ENCODE measurements at regions not wholly inside any gene's neighbourhood (a gene's known extent, or its start where the extent isn't known, plus 50 kb on each side); places are given as distances from the start of the nearest gene placed in this dataset.
A peak's percentile ranks its signal among the peaks of the same experiment; 100 is the strongest.
"Not testable (repeated sequence)": the region's sequence is repeated elsewhere in the genome, so short reads cannot be mapped to it uniquely, and the experiment has no call there.

DNA sequence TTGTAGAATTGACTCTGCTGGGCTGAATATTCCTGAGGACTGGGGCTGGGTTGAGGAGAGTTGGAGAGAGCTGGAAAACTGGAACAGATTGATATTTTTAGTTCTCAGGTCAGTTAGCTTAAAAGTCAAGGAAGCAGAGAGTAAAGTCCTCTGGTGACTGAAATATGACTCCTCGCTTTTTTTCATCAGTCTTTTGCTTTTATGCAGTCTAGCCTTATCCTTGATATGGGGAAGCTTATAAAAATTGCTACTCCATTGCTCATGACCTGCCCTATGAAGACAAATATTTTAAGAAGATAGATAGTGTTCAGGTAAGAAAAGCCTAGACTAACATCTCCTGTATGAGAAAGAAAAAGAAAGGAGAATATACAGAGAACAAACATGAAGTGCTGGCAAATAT is 152.7 kb downstream of the C4orf33 start:
- FAIRE-seq, result no peak

DNA sequence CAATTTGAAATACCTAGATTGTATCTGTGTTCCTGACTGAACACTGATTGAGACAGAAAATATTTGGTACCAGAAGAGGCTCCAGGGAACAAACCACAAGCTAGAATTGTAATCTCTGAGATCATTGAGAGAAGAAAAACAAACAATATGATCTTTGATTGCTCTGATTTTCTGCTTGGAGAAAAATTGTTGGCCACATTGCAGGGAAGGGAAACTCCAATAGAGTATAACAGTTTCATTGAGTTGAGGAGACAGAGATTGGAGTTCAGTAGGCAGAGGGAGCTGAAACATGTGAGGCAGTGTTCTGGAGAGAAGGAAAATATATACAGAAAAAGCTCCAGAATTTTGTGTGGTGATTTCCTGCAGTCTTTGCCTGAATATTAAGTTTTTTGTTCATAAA is 158.2 kb downstream of the C4orf33 start:
- DNase-seq (ENCODE audit: low spot score in 2 of 2) (no peak), FAIRE-seq (no peak)

More for the DNA sequence above, 152.7 kb downstream of the C4orf33 start:
- DNase-seq (ENCODE audit: low spot score in 2 of 2), result no peak

DNA sequence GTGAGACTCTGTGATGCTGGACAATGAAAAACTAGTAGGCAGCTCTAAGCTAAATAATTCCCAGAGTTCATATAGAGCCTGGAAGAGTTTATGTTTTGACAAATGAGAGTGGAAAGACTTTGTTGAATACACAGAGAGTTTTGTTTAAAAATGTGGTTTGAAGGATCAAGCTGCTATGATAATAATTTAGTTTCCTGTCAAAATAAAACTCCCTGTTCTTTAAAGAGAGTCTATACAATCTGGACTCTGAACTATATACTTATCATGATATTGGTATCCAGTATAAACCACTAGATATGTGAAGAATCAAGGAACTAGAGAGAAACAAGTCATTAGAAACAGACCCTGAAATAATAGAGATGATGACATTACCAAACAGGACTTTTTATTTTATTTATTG is 158.6 kb downstream of the C4orf33 start:
- no peak for DNase-seq (ENCODE audit: low spot score in 2 of 2)

DNA sequence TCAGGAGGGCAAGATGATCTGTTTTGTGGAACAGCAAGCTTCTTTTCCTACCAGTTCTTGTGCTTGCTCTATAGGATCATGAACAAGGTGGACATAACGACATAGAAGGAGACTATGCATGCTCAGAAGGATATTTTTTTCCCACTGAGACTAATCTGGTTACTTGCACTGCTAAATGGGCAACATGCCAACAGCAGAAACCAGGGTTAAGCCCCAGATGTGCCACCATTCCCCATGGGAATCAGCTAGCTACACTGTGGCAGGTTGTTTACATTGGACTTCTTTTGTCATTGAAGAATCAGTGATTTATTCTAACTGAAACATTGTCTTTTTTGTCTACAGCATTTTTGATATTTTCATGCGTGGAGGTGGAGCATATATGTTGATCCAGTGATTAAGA is 165.6 kb downstream of the C4orf33 start:
- no peak for FAIRE-seq
- DNase-seq (ENCODE audit: low spot score in 2 of 2), result no peak

More for the DNA sequence above, 158.6 kb downstream of the C4orf33 start:
- FAIRE-seq, result no peak

DNA sequence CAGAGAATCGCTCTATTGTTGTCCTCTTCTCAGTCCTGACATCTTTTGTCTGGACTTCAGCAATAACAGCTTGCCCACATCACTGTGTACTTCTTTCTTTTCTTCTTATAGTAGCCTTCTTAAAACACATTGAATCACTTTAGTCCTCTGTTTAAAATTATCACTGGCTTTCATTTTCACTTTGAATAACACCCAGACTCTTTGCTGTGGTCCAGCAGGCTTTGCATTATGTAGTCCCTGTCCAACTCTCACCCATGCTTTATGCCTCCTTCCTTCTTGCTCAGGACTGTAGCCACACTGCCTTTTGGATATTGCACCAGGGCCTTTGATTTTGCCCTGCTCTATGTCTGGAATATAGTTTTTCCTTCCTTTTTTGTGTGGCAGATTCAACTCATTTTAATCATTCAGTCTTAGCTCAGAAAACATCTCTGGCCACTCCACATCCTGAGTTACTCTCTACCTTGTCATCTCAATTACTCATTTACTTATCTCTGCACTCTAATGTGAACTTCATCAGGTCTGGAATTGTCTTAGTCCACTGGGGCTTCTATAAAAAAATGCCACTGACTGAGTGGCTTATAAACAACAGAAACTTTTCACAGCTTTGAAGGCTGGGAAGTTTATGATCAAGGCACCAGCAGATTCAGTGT is 168.2 kb downstream of the C4orf33 start:
- DNase-seq (ENCODE audit: low spot score in 2 of 2) (no peak), FAIRE-seq (no peak)

DNA sequence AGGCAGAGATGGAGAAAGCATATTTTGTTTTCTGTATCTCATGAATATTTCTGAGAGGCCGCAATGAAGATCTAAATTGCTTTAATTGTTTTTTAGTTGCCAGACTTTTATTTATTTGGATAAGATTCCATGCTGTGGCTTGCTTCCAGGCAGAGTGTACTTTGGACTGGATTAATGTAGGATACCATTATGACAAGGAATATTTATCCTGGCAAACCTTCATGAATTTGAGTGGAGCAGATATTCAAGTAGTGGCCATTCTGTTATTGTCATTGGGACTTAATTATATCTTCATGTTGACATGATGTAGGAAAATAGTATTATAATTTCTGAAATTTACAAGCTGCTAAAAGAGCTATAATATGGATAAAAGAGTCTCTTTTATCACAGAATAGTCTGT is 182.9 kb downstream of the C4orf33 start:
- no peak for DNase-seq (ENCODE audit: low spot score in 2 of 2)
- FAIRE-seq, result no peak

DNA sequence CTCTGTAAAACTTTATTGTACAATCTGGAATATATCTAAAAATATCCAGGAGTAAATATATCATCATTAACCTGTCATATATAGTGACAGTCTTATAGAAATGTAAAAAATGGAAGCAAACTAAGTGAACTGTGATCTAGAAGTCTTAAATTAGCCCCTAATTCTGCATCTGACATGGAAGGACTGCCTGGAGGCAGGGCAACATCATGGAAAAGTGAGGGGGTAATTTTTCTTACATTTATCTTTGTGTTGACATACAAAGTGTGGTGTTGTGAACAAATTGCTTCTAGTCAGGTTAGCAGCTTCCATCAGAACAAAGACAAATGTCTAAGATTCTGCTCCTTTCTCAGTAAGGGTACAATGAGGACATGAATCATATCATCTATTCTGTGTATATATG is 186.3 kb downstream of the C4orf33 start:
- DNase-seq (ENCODE audit: low spot score in 2 of 2) (no peak), FAIRE-seq (no peak)

DNA sequence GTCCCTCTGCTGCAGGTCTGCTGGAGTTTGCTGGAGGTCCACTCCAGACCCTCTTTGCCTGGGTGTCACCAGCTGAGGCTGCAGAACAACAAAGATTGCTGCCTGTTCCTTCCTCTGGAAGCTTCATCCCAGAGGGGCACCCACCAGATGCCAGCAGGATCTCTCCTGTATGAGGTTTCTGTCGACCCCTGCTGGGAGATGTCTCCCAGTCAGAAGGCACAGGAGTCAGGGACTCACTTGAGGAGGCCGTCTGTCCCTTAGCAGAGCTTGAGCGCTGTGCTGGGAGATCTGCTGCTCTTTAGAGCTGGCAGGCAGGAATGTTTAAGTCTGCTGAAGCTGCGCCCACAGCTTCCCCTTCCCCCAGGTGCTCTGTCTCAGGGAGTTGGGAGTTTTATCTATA is 196.2 kb downstream of the C4orf33 start:
- DNase-seq (ENCODE audit: low spot score in 2 of 2); FAIRE-seq: not testable (repeated sequence)

DNA sequence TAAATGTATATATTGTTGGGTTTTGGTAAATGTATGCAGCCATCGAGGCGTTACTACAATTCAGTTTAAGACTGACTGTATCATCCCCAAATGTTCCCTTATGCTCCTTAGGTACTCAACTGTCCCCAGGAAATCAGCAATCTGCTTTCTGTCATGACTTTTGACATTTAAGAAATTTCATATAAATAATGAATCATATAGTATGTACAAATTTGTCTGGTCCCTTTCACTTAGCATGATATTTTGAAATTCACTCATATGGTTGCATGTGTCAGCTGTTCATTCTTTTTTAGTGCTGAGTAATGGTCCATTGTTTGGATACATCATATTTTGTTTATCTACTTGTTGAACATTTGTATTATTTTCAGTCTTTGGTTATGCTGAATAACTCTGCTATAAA is 218.8 kb downstream of the C4orf33 start:
- FAIRE-seq, result no peak
- DNase-seq (ENCODE audit: low spot score in 2 of 2), result no peak

DNA sequence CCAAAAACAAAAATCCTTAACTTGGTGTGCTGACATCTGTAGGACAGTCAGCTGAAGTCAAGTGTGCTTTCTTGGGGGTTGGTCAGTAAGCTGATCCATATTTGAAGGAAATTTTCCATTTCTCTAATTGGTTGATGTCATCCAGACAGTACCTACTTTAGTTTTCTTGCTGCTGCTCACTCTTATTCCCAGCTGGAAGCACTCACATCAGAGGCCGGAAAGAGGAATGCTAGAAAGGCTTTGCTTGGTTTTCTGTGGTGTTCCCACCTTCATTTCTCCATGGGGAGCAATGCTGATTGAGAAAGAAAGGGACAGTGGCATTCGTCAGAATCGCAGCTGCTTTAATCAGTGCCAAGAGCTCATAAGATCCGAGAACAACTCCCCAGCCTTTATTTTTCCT is 227.0 kb downstream of the C4orf33 start:
- no peak for FAIRE-seq
- DNase-seq (ENCODE audit: low spot score in 2 of 2), result no peak

DNA sequence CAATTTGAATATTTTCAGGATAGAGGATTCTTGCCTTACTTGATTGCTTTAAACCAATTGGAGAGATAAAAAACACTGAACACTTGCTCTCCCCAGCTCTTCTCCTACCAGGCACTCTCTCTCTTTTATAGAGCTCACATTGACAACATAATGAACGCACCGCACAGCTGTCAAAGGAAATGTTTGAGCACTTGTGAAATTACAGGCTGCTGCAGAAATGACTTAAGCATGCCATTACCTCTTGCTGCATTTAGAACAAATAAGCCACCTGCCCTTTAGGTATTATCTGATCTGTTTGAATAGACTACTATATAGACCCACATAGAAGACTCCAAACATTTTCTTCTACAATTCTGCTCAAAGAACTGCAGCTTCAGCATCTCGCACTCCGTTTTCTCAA is 227.7 kb downstream of the C4orf33 start:
- no peak for DNase-seq (ENCODE audit: low spot score in 2 of 2)
- no peak for FAIRE-seq

DNA sequence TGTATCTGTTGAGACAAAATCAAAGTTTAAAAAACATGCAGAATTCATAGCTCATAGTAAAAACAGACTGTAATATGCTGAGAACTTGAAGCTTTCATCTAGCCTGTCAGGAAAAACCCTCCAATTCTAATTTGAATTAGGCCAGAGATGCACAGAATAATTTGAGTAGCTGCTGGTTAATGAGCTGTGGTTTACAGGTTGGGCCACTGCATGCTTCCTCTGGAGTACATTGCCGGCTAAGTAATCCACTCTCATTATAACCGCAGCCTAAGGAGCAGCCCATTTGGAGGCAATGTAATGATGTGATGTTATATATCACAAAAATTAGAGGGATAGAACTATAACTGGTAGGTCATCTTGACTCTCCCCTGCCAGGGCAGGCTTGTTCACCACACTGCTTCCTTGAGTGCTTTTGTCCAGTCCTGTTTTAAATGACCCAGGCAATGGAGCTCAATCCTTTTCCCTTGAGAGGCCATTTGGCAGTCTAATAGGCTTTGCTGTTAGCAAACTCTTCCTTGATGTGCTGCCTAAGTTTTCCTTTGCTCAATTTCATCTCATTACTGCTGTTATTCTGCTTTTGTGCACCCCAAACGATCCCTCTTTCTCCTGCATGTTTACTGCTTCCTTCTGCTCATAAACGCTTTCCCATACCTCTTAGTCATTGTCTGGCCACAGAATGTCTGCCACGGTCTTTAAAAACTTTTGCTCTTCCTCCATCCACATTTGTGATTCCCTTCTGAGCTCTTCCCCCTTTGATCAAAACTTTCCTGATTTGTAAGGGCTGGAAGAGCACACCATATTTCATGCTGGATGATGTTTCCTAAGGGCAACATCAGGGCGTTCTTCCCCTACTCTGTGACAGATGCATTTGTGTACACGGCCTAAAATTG is 230.9 kb downstream of the C4orf33 start:
- DNase-seq (ENCODE audit: low spot score in 2 of 2), result no peak

DNA sequence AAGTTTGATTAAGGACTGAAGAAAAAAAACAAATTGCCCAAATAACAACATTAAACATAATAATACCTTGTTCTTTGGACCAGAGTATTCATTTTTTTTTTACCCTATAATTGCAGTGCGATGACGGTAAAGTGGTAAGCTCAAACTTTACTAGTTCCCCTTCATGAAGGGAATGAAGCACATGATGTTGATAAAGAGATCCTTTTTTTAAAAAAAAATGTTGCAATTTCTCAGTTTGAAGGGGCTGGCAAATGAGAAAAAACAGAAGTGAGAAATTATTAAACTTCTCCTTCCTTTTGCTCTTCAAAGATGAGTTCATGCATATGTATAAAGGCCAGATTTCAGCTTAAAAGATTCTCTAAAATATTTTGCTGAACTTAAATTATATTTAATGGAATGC is 231.7 kb downstream of the C4orf33 start:
- DNase-seq (ENCODE audit: low spot score in 2 of 2), result no peak
- no peak for FAIRE-seq

More for the DNA sequence above, 230.9 kb downstream of the C4orf33 start:
- no peak for FAIRE-seq

DNA sequence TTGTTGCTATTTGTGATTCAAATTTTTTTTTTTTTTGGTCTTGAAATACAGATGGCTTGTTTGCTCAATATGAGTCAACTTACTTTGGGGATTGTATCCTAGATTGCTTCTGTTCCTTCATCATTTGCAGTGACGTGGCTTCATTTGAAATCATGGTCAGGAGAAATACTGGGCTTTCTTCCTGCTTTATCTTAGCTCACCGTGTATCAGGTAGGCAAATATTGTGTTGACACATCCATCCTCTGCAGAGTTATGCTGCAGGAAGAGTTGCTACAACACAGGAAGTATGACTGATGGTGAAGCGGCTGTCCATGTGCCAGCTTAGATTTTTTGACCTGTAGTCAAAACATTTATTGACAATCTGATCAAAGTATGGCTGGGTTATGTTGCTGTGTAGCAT is 232.2 kb downstream of the C4orf33 start:
- no peak for FAIRE-seq
- DNase-seq (ENCODE audit: low spot score in 2 of 2), result no peak

DNA sequence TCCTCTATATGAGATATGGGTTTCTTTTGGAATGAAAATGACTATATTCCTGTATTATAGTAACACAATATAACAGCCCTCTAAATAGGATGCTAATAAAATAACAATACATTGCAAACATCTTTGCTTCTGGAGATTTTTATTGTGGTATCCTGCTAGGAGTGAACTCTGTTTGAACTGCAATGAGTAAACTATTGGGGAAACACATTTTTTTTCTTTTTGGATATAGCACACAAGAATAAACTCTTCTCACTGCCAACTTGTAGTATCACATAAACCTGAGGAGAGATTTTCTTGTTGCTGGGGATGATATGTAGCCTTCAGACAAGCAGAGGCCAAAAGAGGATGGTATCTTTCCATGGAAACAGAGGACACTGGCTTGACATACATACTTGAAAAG is 238.2 kb downstream of the C4orf33 start:
- DNase-seq (ENCODE audit: low spot score in 2 of 2) (no peak), FAIRE-seq (no peak)

DNA sequence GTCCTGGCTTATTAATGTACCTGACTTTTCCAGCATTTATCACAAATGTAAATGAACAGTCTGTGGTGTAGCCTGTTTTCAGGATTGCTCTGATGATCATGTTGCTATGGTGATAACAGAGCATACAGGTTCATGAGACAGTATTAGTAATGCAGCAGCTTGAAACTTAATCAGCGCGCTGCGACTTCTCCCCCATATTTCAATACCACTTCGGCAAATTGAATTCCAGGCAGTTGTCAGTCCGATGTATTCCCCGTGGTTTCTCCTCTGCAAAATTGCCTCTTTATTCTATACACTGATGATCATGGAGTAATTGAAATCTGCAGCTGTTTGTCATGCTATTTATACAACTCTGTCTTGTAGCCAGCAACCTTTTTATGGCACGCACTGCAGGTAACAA is 239.3 kb downstream of the C4orf33 start:
- FAIRE-seq (no peak), DNase-seq (ENCODE audit: low spot score in 2 of 2) (no peak)

DNA sequence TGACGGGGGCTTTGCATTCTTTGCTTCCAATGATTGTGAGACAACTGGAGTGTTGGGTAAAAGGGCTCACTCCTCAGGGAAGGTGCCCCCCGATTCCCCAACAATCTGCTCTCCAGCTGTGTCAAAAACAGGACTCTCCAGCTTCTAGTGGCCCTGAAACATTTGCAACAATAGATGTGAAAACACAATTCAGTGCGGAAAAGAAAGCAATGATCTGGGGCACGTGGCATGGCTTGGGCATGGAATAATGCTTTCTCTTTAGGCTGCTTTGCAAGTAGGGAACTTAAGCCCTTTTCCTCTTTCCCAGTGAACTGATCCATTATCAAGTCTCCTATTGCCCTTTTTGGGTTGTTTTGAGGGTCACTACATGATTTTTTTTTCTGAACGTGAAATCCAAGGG is 239.9 kb downstream of the C4orf33 start:
- FAIRE-seq, result no peak
- DNase-seq (ENCODE audit: low spot score in 2 of 2), result no peak

DNA sequence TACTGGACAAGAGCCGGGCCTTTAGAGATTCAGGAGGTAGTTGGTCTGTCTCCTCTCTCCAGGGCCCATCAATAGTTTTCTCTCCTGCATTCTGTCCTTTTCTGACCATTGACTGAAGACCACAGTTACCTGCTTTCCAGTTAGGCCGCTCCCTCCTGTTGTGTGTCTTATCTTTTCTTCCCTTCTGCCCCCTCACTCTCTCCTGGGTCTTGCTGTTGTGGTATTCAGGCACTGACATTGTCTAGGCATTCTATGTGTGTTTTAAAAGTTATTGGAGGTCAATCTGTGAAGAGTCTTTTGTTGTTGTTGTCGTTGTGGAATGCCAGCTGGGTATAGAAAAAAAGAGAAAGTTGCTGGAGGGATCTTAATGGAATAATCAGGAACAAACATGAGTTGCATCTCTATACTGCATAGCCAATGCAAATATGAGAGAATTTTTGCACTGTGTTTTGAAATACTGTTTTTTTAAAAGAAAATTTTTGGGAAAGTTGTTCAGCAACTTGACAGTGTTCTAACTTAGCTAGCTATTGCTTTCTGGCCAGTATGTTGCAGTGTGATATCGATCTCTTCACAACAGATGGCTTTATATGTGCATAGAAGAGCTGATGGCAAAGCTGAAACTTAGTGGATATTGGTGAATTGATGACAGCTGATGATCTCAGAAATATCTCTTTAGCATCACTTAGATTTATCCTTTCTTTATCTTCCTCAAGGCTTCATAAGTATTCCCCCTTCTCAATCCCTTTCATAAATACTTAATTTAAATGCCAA is 240.7 kb downstream of the C4orf33 start:
- DNase-seq (ENCODE audit: low spot score in 2 of 2), result no peak
- no peak for FAIRE-seq

DNA sequence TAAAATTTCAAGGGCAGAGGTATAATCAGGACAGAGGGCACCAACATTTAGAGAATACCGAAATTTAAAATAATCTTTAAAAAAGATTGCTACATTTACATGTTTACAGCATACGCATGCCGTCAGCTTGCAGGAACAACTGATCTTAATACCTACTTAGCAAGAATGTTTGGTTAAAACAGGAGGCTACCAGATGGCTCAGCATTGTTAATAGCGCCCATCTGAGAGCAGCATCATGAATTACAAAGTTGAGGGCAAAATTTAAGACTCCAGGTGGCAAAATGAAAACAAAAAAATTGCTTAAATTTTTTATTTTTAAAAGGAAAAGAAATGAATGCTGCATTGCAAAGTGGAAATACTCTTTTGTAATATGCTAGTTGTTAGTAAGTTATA is 241.3 kb downstream of the C4orf33 start:
- FAIRE-seq (no peak), DNase-seq (ENCODE audit: low spot score in 2 of 2) (no peak)

DNA sequence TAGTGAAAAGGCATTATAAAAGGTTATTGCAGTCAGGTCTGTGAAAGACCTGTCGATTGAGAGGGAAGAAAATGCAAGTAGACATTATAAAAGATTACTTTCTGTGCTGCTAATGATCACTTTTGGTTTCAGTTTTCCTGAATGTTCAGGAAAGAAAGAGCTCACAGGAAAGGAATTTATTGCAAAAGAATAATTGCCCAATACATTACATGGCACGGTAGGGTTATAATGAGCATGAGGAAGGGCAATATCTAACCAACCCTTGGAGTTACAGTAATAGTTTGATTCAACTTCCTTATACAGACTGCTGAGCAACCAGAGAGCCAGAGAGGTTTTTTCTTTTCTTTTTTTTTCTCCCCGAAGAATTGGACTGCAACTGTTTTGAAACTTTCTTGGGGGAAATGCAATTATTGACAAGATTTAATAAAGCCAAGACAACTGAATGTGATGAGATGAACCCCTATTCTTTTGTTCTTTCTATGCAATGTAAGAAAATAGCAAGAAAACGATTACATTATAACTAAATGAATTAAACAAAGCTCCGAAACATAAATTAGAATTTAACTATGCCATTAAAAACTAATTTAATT is 247.0 kb downstream of the C4orf33 start:
- no peak for FAIRE-seq

DNA sequence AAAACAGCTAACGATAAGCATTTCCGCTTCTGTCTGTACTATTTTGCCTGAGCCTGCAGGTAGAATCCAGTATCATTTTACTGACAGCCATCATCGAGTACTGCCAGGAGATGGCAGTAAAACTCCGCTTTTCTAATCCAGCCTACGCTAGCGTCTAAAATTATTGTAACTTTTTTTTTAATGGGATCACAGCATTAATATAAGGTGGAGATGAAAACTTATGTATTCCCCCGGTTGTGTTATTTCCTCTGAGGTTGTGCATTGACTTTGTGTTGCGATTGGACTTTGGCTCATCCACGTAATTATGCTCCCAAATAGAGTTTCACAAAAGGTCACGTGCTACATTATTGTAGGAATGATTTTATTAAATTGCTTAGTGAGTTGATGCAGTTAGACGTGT is 248.1 kb downstream of the C4orf33 start:
- peak; percentile 2 to 5 for DNase-seq (ENCODE audit: low spot score in 2 of 2)
- peak; percentile 45 for FAIRE-seq

More for the DNA sequence above, 247.0 kb downstream of the C4orf33 start:
- DNase-seq (ENCODE audit: low spot score in 2 of 2), result no peak
